Limb (tissue), 2 donors: ENCODE measurements at regions not wholly inside any gene's neighbourhood (a gene's known extent, or its start where the extent isn't known, plus 50 kb on each side); places are given as distances from the start of the nearest gene placed in this dataset.

Experiments
- DNase-seq, 2 donors: peaks; one replicate each; pipeline ENCODE4 v3.0.0-alpha.2; 2016; ENCODE audit errors: extremely low spot score in 2 of 2

DNA sequence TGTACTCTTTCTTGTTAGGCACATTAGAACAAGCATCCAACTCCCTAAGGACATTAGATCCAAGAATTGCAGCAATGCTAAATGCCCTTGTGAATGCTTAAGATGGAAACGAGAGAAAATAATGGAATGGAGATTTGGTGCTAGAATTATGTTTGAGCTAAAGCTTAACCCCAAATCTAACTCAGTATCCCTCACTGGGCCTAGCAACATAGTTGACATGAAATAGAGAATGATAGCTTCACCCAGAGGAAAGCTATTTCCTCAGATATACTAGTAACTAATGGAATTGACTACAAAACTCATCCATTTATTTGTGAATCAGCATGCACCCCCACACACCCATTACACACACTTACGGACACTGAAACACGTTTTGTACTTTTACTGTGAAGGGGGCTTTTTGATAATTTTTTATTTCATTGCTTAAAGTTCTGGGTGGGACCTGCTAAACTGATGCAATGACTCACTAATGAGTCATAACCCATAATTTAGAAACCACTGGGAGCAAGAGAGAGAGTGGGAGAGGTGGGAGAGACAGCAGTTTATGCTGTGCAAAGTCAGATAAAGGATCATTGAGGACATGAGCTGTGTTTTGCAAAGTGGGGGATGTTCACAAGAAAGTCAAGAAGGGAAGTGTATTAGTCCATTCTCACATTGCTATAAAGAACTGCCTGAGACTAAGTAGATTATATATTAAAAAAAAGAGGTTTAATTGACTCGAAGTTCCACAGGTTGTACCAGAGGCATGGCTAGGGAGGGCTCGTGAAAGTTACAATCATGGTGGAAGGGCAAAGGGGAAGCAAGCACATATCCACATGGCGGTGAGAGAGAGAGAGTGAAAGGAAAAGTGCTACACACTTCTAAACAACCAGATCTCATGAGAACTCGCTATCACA is 382.7 kb downstream of the SFMBT2 start:
- DNase-seq = no peak

DNA sequence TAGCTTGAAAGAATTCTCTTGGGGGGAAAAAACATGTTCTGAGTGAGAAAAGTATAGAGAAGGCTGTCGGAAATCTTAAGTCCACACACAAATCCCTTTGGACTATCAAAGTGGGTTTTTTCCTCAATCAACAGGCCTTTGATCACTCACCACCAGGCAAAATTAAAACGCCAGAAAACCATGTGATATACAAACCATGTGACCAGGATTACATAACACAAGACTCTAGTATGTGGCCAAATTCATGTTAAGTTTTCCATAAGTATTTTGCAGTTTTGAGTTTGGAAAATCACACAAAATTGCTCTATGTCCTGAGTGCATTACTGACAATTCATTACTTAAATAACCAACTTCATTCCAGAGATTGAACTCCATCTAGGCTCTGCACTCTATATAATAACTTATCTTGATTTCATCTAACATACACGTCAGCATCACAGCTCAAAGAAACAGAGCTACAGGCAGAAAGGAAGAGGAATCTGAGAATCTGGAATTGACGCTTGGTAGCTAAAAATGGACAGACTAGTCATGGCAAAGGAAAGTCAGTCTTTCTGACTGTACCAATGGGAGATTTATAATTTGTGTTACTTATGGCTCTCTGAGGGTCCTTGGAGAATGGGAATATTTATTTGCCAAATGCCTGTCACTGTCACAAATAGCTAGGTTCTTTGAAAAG is 383.5 kb downstream of the SFMBT2 start:
- DNase-seq = no peak

DNA sequence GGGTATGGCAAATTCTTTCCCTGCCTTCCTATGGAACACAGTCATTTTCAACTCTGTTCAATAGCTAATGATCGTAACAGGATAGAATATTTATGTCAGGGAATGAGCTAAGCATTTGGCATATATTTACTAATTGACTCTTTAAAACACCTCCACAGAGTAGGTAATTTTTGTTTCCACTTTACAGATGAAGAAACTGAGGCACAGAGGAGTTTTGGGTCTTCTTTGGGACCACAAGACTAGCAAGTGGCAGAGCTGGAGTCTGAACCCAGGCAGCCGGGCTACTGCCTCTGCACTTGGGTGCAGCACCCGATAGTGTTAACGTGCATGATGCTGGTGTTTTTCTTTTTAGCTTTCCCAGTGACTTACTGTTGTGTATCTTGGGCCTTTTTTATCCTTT is 384.0 kb downstream of the SFMBT2 start:
- no peak for DNase-seq

DNA sequence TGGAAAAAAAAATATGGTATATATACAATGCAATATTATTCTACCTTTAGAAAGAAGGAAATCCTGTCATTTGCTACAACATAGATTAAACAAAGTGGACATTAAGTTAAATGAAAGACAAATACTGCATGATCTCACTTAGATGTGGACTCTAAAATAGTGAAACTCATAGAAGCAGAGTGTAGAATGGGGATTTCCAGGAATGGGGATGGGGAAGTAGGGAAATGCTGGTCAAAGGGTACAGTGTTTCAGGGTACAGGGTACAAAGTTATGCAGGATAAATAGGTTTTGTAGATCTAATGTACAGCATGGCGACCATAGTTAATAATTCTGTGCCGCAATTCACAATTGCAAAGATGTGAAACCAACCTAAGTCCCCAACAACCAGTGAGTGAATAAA is 385.5 kb downstream of the SFMBT2 start:
- DNase-seq = no peak

DNA sequence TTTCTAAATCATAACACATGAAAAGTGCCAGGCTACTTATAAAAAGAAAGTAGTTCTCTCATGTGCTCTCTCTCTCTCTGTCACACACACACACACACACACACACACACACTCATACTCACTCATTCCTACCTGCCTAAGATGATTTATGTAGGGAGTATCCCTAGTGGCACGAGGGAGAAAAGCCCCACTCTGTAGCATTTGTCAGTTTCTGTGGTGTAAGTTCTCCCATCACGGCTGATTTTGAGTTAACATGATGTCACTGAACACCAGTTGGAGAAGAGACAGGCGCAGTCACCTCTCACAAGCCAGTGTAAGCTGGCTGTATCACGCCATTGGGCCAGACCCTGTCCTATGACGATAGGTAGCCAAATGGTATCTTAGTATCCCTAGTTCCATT is 395.4 kb downstream of the SFMBT2 start:
- no peak for DNase-seq

DNA sequence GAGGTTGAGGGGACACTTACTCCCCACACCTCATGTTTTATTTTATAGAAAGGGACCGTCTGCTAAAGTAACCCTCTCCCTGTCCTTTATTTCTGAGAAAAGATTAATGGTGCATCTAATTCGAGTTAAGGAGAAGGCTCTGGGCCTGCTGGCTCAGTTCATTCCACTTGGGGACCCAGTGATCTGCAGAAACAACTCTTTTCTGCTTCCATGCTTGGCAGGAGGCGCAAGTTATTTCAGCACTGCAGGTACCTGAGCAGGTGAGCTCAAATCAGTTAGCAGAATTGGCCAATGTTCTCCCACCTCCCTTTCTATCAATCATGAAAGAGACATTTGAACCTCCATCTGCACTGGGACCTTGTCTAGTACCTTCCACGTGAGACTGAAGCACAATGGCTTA is 396.1 kb downstream of the SFMBT2 start:
- DNase-seq = no peak

DNA sequence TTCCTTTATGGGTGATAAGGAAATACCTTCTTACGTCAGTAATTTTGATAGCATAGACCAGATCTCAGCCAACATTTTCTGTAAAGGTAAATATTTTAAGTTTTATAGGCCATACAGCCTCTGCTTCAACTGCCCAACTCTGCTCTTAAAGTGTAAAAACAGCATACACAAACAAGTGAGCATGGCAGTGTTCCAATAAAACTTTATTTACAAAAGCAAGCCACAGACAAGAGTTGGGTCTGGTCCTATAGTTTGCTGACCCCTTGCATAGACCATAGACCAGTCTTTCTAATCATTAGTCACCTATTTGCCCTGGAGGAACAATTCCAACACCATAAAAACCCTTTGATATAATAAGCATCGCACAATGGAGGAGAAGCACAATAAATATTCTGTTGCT is 398.8 kb downstream of the SFMBT2 start:
- no peak for DNase-seq

DNA sequence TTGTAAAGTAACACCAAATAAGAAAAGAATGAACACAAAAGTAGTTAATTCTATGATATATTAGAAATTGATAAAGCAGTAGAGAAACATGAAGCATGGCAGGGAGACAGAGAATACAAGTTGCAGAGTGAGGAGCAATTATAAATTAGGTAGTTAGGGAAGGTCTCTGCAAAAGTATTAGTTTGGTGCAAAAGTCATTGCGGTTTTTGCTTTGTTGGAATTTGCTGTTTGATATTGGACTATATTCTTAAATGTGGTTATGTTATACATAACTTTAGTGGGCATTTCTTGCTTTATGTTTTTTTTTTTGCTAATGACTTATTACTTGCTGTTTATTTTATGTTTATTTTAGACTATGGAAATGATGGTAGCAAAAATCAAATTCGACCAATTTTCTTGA is 402.2 kb downstream of the SFMBT2 start:
- no peak for DNase-seq

DNA sequence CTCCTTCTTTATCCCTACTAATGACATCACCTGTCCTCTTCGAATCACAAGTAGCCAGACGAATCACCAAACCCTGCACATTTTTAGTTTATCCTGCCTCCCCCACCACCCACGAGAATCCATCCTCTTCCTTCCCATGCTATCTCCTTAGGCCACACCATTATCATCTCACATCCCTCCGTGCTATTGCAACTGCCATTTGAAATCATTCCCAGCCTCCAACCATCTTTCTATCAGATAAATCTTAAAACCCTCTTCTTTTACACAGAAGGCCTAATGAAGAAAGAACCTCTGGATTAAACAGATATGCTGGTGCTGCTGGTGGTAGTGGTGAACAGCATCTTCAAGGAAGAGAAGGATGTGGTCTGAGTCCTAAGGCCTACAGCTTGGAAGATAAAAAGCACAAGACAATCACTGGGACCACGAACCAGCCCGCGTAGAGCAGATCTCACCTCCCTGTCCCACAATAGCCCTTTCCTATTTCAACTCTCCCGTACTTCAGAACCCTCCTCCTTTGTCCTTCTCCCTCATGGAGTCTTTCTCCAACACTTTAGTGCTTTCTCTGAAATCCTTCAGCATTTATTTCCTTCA is 403.1 kb downstream of the SFMBT2 start:
- no peak for DNase-seq

DNA sequence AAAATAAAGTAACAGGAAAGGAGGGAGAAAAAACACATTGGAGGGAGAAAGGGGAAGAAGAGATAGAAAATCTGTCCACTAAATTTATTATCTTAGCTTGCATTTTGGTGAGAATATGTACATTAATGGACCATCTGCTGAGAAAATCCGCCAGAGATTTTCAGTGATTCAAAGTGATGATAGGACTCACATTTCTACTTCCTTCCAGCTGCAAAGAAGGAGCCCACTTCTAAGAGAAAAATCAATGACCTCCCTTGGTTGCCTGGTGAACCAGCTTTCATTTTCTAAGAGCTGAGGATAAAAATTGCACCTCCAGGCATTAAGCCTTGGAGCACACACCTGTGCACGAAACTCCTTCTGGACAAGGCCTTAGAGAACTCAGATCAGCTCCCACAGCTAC is 404.3 kb downstream of the SFMBT2 start:
- no peak for DNase-seq

DNA sequence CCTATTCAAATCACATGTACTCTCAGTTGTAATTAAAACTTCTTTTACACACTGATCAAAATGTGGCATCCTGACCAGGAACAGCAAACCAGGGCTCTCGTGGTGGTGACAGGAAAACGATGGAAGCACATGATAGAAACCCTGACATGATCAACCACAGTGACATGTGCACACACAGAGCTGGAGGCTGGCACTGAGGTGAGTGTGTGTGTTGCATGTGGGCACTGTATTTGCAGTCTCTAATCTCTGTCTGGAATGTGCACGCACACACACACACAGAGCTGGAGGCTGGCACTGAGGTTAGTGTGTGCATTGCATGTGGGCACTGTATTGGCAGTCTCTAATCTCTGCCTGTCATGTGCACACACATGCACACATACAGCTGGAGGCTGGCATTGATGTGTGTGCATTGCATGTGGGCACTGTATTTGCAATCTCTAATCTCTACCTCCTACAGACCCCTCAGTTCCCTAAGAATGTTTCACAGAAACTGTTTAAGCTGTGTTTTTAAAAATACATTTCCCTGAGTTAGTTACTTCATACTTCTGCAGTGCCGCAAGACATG is 406.9 kb downstream of the SFMBT2 start:
- DNase-seq = no peak

DNA sequence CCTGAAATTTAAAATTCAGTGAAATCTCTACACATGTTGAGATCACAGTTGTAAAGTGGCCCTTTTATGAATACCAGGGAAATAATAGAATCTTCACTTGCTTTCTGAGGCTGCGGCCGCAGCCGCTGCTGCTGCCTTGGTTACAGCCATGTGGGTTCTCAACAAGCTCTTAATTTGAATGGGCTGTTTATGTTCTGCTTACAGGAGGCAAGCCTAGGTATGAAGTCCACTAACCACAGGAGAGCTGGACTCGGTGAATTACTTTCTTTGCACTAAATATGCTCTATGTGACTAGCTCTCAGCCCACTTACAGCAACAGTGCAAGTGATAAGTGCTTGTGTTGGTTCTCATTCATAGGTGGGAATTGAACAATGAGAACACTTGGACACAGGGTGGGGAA is 410.8 kb downstream of the SFMBT2 start:
- DNase-seq = no peak

DNA sequence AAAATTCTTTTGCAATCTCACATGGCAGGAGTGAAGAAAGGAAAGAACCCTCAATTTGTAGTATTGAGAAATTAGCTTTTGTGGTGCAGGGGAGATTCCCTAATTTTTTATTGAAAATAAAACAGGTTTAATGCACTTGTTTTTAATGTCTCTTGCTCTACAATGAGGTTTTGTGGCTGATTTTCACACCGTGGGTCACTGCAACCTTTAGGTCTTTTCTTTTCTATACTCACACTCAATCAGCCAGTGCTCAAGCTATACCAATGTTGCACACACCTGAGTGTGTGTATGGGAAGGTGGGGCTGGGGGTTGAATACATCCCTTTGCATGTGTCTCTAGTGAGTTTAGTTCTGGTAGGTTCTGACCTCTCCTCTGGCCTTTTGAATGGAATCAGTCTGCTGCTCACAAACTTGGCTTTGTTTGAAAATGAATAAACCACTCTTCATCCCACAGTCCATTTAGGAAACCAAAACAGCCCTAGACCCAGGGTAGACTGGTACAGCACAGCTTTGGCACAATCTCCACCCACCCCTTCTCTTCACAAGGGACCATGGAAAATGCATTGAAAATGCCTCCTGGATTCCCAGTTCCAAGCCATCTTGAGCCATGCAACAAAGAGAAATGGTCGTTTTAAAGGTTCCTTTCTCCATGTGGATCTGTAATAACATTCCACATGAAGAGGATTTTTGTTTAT is 411.5 kb downstream of the SFMBT2 start:
- DNase-seq = no peak

DNA sequence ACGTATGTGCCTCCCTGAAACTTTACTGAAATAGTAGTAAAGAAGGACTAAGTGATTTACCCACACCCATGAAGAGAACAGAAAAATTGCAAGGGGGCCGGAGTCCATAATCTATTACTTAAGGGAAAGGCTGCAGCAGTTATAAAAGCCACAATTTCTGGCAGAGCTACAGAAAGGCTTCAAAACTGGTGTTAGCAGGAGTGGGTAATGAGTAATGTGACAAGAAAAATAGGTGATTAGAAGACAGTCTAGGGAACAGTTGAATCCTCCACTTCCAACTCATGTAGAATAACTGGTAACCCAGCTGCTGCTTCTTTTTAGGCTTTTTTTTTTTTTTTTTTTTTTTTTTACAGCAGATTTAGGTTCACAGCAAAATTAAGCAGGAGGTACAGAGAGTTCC is 413.3 kb downstream of the SFMBT2 start:
- no peak for DNase-seq

DNA sequence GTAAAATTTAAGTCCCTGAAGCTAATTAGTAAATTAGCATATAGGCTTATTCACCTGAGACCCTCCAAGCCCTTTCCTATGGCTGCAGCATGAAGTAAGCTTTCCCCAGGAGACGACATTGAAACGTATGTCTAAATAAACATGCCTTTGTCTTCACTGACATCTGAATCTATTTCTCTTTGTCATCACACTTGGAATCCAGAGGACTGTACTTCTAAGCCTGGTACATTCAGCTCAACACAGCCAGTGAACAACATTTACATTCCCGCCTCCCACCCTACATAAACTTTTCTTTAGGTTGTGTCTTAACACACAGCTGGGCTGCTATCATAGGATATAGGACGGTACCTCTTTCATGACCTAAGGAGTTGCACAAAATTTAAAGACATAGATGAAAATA is 414.4 kb downstream of the SFMBT2 start:
- DNase-seq = no peak

DNA sequence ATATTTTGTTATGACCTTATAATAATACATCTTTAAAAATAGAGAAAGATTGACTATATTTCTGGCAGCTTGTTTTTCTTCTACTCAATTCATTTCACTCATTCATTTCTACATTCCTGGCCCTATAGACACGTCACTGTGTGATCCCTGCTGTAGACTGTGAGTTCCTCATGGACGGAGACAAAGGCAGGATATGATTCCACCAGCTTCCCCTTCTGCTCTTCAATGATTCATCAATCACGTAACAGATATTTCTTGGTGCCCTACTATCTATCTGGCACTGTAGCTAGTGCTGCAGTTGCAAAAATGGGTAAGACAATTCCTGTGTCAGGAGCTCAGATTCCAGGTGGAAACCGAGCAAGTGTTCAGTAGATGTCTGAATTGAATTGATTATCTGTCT is 415.0 kb downstream of the SFMBT2 start:
- peak in 1 of 2 donors; percentile 6 for DNase-seq

DNA sequence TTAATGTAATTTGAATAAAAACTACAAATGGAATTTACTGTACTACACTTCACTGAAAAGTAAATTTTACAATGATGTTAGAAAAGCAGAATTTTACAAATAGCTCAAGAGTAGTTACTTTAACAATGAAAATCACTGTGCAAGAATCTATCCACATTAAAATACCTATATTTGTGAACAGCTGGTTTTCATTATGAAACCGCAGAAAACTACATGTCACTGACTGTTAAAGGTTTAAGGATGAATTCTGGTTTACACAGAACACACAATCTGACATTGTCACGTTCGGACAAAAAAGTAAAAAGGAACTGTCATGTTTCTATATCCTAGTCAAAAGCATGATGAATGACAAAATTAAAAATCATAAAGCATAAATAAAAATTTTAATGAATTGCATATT is 415.3 kb upstream of the PRKCQ start:
- DNase-seq = peak in 1 of 2 donors; percentile 24

DNA sequence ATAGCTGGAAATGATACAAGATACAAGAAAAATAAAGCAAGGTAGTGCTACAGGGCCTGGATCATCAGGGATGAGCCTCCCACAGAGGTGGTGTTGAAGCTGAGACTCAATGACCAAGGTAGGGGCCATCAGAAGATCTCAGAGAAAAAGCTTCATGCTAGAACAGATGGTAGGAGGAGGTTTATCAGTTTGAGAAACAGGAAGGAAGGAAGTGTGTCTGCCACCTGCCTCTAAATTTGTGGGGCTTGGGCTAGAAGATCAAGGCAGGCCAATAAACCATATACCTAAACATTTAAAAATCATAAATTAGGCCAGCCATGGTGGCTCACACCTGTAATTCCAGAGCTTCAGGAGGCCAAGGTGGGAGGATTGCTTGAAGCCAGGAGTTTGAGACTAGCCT is 410.8 kb upstream of the PRKCQ start:
- no peak for DNase-seq

DNA sequence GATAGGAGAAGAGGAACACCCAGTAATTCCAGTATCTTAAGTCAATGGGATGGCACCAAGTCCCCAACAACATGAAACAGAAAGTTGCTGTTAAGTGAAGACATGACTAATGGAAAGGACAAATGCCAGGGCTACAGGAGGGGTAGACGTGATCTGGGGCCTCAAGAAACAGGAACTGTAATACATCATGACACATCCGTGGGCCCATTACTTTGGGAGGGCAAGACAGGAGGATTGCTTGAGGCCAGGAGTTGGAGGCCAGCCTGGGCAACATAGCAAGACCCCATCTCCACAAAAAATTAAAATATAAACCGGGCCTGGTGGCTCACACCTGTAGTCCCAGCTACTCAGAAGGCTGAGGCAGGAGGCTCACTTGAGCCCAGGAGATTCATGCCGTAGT is 408.6 kb upstream of the PRKCQ start:
- no peak for DNase-seq

DNA sequence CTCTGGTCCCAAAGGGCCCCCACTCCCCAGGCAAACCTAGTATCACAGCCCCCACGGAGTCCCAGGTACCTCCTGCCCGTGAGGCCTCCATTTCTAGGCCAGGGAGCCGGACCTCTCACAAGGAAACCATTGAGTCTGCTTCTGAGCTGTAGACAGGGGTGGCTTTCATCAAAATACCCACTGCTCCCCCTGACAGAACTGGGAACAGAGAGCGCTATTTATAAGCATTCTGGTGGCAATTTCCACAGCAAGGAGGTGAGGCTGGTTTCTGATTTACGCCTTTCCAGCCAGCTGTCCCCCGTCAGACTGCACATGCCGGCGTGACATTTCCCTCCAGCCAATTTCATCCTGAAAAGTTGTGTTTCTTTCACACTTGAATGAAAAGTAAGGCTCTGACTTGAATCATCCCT is 407.5 kb upstream of the PRKCQ start:
- peak; percentile 40 to 55 for DNase-seq

DNA sequence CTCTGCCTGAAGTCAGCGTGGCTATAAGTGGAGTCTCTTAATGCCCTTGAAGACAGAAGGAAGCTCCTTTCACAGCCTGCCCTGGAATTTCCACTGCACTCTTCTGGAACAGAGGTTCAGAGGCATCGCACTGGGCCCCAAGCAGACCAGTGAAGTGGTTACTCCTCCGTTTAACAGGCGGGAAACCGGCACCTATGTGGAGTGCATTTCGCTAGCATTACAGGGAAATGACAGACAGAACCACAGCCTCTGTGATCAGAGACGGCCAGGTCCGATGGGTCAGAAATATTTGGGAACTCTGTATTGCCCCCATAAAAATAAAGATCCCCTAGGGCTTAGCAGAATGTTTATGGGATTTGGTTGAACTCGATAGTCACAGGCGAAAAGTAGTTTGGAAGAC is 406.9 kb upstream of the PRKCQ start:
- DNase-seq = no peak

DNA sequence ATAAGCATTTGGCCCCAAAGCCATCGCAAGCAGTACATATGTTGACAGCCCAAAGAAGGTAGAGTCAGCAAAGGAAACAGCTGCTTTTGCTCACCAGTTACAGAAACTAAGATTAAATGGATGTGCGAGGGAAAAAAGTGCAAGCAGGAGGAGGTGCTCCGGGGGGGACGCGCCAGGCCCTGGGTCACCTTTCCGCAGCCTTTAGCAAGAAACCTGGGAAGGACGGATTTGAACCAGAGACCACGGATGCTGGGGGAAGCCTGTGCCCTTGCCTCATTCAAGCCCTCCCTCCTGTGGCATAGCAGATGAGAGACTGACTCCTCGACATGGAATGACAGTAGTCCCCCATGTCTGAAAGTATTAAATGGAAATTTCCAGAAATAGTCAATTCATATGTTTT is 405.6 kb upstream of the PRKCQ start:
- no peak for DNase-seq
